DOHH2 (cell line): ENCODE measurements at regions not wholly inside any gene's neighbourhood (a gene's known extent, or its start where the extent isn't known, plus 50 kb on each side); places are given as distances from the start of the nearest gene placed in this dataset.
A peak's percentile ranks its signal among the peaks of the same experiment; 100 is the strongest.

Experiments used
- H3F3A ChIP-seq: fragments of 200-600 bp; sonication (generic), shearing (Covaris generic); 2 replicates; pipeline ENCODE4 v1.6.0; 2016; ENCODE audit warnings: antibody characterized with exemption, mild to moderate bottlenecking; ENCODE audit not compliant: control insufficient read depth, insufficient read depth
- H3K27ac ChIP-seq: fragments of 200-600 bp; sonication (generic); 2 replicates; pipeline ENCODE4 v1.5.1; 2014; ENCODE audit warnings: low read depth, mild to moderate bottlenecking, low read length, moderate library complexity
- H3K27me3 ChIP-seq: fragments of 200-600 bp; sonication (generic); 2 replicates; pipeline ENCODE4 v1.6.1; 2014; ENCODE audit warnings: mild to moderate bottlenecking, low read length, mixed read lengths; ENCODE audit not compliant: control insufficient read depth
- H3K36me3 ChIP-seq: fragments of 200-600 bp; sonication (generic); 2 replicates; pipeline ENCODE4 v1.6.1; 2014; ENCODE audit warnings: mild to moderate bottlenecking, low read length, moderate library complexity, mixed read lengths; ENCODE audit not compliant: control insufficient read depth
- H3K4me1 ChIP-seq: fragments of 200-600 bp; sonication (generic); 2 replicates; pipeline ENCODE4 v1.6.1; 2014; ENCODE audit warnings: mild to moderate bottlenecking, low read length, mixed read lengths; ENCODE audit not compliant: control insufficient read depth
- H3K4me2 ChIP-seq: fragments of 200-600 bp; sonication (generic); 2 replicates; pipeline ENCODE4 v1.6.0; 2014; ENCODE audit warnings: mild to moderate bottlenecking, low read length, moderate library complexity
- H3K4me3 ChIP-seq: fragments of 200-600 bp; sonication (generic); 2 replicates; pipeline ENCODE4 v1.5.1; 2014; ENCODE audit warnings: mild to moderate bottlenecking, low read length, mixed read lengths
- H3K79me2 ChIP-seq: fragments of 200-600 bp; sonication (generic); 2 replicates; pipeline ENCODE4 v1.6.1; 2014; ENCODE audit warnings: mild to moderate bottlenecking, low read length, mixed read lengths; ENCODE audit not compliant: control insufficient read depth
- H3K9me2 ChIP-seq: fragments of 200-600 bp; sonication (generic); replicated peaks from 2 replicates; pipeline ENCODE4 v1.6.1; 2014; ENCODE audit warnings: mild to moderate bottlenecking, low read length, mixed read lengths; ENCODE audit not compliant: control insufficient read depth
- H3K9me3 ChIP-seq: fragments of 200-600 bp; sonication (generic); 2 replicates; pipeline ENCODE4 v1.6.1; 2014; ENCODE audit warnings: antibody characterized with exemption, low read length, mixed read lengths; ENCODE audit not compliant: control insufficient read depth, insufficient read depth
- H4K20me1 ChIP-seq: fragments of 200-600 bp; sonication (generic); 2 replicates; pipeline ENCODE4 v1.6.0; 2014; ENCODE audit warnings: low read depth, mild to moderate bottlenecking, antibody characterized with exemption, low read length, moderate library complexity; ENCODE audit not compliant: control insufficient read depth, insufficient read depth
- EZH2phosphoT487 ChIP-seq: fragments of 200-600 bp; sonication (generic); IDR thresholded peaks from 2 replicates; pipeline ENCODE4 v1.6.1; 2017; ENCODE audit warnings: borderline replicate concordance, mild to moderate bottlenecking, antibody characterized with exemption, low read length, moderate library complexity, mixed read lengths
- TF ChIP-seq, protein P1 (sequence below): fragments of 200-600 bp; sonication (generic); IDR thresholded peaks from one replicate; pipeline ENCODE4 v1.5.1; 2014; ENCODE audit warnings: antibody characterized with exemption, mild to moderate bottlenecking, low read depth, low read length; ENCODE audit not compliant: poor library complexity, severe bottlenecking

GRCh38 chr12:126607867-126608266 lies 1542.6 kb downstream of the AACS start:
- Histone ChIP-seq H3F3A (no peaks in the 10 kb centered on the region), H3K27me3 (no peaks in the 10 kb centered on the region), H3K79me2 (no peaks in the 10 kb centered on the region), H3K4me3 (no peak overlapping the region), H3K36me3 (no peaks in the 10 kb centered on the region), H3K9me3 (no peaks in the 10 kb centered on the region), H3K27ac (no peak overlapping the region), H3K4me1 (no peaks in the 10 kb centered on the region), H3K4me2 (no peak overlapping the region), H4K20me1 (no peaks in the 10 kb centered on the region), H3K9me2 (no peaks in the 10 kb centered on the region)
- no peak for TF ChIP-seq EZH2phosphoT487
- TF ChIP-seq, protein P1, sequence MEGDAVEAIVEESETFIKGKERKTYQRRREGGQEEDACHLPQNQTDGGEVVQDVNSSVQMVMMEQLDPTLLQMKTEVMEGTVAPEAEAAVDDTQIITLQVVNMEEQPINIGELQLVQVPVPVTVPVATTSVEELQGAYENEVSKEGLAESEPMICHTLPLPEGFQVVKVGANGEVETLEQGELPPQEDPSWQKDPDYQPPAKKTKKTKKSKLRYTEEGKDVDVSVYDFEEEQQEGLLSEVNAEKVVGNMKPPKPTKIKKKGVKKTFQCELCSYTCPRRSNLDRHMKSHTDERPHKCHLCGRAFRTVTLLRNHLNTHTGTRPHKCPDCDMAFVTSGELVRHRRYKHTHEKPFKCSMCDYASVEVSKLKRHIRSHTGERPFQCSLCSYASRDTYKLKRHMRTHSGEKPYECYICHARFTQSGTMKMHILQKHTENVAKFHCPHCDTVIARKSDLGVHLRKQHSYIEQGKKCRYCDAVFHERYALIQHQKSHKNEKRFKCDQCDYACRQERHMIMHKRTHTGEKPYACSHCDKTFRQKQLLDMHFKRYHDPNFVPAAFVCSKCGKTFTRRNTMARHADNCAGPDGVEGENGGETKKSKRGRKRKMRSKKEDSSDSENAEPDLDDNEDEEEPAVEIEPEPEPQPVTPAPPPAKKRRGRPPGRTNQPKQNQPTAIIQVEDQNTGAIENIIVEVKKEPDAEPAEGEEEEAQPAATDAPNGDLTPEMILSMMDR, result no peak

DNA sequence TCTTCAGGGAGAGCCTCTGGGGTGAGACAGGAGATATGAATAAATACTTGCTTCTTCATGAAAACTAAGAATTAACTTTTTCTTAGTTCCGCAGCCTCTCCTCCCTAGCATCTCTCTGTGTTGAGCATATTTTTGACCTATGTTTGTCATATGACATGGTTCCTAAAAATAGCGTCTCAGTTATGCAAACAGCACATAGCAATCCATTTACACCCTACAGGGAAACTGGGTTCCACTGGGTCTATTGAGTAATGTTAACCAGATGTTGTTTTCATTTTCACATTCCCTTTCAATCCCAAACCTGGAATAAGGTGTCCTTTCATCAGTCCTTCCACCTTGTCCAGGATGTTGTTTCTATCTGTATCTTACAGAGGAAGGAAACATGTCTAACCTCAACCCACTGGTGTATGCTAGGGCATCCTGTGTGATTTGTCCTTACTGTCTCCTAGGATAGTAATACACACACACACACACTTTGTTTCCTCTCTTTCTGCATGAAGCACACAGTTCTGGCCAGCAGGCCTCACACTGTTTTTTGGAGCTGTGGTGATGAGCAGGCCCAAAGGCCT lies 1543.5 kb downstream of the AACS start:
- TF ChIP-seq EZH2phosphoT487, result no peak
- TF ChIP-seq, protein P1, result no peak

DNA sequence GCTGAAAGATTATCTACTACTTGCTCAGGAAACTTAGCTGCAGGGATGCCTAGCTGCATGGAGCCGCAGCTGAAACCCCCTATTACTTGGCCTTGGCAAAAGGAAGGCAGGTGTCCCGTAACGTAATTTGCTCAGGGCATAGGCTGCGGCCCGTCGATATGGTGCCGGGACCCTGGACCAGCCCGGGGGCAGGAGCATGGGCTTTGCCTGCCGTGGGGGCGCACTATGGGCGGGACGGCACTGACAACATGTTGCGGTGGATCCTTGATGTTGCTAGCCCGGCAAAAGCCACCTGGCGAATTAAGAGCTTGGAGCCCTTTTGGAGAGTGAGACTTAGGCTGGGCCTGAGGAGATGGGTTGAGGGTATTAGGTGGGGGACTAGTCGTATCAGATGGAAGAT lies 1551.2 kb downstream of the AACS start:
- Histone ChIP-seq H3K9me2 (no peaks in the 10 kb centered on the region), H3K9me3 (peaks cover 4% of the 10 kb centered on the region; the same call in 1 of the 2 replicates), H3K4me3 (no peak overlapping the region), H3F3A (no peaks in the 10 kb centered on the region), H3K79me2 (no peaks in the 10 kb centered on the region), H3K4me1 (no peaks in the 10 kb centered on the region), H3K27me3 (no peaks in the 10 kb centered on the region), H3K27ac (no peak overlapping the region), H4K20me1 (no peaks in the 10 kb centered on the region), H3K4me2 (no peak overlapping the region), H3K36me3 (no peaks in the 10 kb centered on the region)
- TF ChIP-seq EZH2phosphoT487, result no peak
- TF ChIP-seq, protein P1, result no peak

More for the DNA sequence above, 1543.5 kb downstream of the AACS start:
- Histone ChIP-seq H4K20me1 (no peaks in the 10 kb centered on the region), H3K4me3 (no peak overlapping the region), H3K27me3 (no peaks in the 10 kb centered on the region), H3K9me2 (no peaks in the 10 kb centered on the region), H3K9me3 (no peaks in the 10 kb centered on the region), H3K36me3 (no peaks in the 10 kb centered on the region), H3K4me1 (no peaks in the 10 kb centered on the region), H3K79me2 (no peaks in the 10 kb centered on the region), H3K4me2 (no peak overlapping the region), H3F3A (no peaks in the 10 kb centered on the region), H3K27ac (no peak overlapping the region)

GRCh38 chr12:126617312-126617711 lies 1552.1 kb downstream of the AACS start:
- H4K20me1 ChIP-seq, result no peaks in the 10 kb centered on the region
- H3K27ac ChIP-seq, result no peak overlapping the region
- no peaks in the 10 kb centered on the region for H3K36me3 ChIP-seq
- H3F3A ChIP-seq, result no peaks in the 10 kb centered on the region
- H3K4me3 ChIP-seq, result no peak overlapping the region
- peaks cover 4% of the 10 kb centered on the region; the same call in 1 of the 2 replicates for H3K9me3 ChIP-seq
- no peaks in the 10 kb centered on the region for H3K4me1 ChIP-seq
- no peak overlapping the region for H3K4me2 ChIP-seq
- TF ChIP-seq, protein P1, result peak; percentile 39
- TF ChIP-seq EZH2phosphoT487, result no peak
- H3K9me2 ChIP-seq, result no peaks in the 10 kb centered on the region
- no peaks in the 10 kb centered on the region for H3K79me2 ChIP-seq
- no peaks in the 10 kb centered on the region for H3K27me3 ChIP-seq
